ENCODE measurements at regions not wholly inside any gene's neighbourhood (a gene's known extent, or its start where the extent isn't known, plus 50 kb on each side); places are given as distances from the start of the nearest gene placed in this dataset.

GRCh38 chr2:16266571-16266970 is 326.2 kb downstream of the MYCN start:
- intact Hi-C loops (cut with DNase I; ENCODE audit: low total_unique reads), result no loop called here
- Histone ChIP-seq H3K4me1 (no peaks in the 10 kb centered on the region), H3K27ac (no peak overlapping the region), H3K27me3 (no peaks in the 10 kb centered on the region), H3K36me3 (ENCODE audit: low read depth, missing control alignments) (no peaks in the 10 kb centered on the region), H3K4me3 (no peak overlapping the region), H3K9me3 (no peaks in the 10 kb centered on the region)
- WGBS, 2 donors, result 83 to 88% methylated on average over 11 of the region's 11 CpGs
- no peak for DNase-seq
- TF ChIP-seq, protein P1, sequence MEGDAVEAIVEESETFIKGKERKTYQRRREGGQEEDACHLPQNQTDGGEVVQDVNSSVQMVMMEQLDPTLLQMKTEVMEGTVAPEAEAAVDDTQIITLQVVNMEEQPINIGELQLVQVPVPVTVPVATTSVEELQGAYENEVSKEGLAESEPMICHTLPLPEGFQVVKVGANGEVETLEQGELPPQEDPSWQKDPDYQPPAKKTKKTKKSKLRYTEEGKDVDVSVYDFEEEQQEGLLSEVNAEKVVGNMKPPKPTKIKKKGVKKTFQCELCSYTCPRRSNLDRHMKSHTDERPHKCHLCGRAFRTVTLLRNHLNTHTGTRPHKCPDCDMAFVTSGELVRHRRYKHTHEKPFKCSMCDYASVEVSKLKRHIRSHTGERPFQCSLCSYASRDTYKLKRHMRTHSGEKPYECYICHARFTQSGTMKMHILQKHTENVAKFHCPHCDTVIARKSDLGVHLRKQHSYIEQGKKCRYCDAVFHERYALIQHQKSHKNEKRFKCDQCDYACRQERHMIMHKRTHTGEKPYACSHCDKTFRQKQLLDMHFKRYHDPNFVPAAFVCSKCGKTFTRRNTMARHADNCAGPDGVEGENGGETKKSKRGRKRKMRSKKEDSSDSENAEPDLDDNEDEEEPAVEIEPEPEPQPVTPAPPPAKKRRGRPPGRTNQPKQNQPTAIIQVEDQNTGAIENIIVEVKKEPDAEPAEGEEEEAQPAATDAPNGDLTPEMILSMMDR (IDR thresholded peaks at IDR 0.05), result no peak
- TF ChIP-seq POLR2A (IDR thresholded peaks at IDR 0.05), result no peak

- WGBS, 2 donors, result 88 to 89% methylated on average over 4 of the region's 4 CpGs
- no peaks in the 10 kb centered on the region for H3K27me3 ChIP-seq
- H3K4me3 ChIP-seq, result no peak overlapping the region
- H3K9me3 ChIP-seq, result no peaks in the 10 kb centered on the region
- intact Hi-C loops (cut with DNase I; ENCODE audit: low total_unique reads), result no loop called here
- no peak for TF ChIP-seq POLR2A (IDR thresholded peaks at IDR 0.05)
- TF ChIP-seq, protein P1 (IDR thresholded peaks at IDR 0.05), result no peak
- no peaks in the 10 kb centered on the region for H3K4me1 ChIP-seq
- DNase-seq, result no peak
- no peak overlapping the region for H3K27ac ChIP-seq
- no peaks in the 10 kb centered on the region for H3K36me3 ChIP-seq (ENCODE audit: low read depth, missing control alignments)
These were observed 324.7 kb downstream of the MYCN start for GRCh38 chr2:16264931-16265540.

DNA sequence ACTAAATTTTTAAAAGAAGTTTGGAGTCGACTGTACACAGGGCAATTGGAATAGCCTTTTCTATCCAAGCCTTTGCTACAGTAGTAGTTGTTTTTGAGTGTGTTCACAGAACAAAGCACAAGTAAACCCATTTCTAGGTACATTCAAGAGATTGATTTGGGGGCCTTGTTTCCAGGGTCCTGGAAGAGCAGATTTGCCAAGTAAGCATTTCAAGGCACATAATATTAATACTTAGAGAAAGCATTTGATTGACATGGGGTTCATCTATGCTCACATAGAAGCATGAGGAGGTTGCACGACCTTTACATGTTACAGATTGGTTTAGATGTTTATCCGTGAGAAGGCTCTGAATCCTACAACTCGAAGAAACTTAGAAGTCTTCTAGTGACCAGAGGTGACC is 324.1 kb downstream of the MYCN start:
- Histone ChIP-seq H3K4me1 (no peaks in the 10 kb centered on the region), H3K27me3 (no peaks in the 10 kb centered on the region), H3K27ac (no peak overlapping the region), H3K4me3 (no peak overlapping the region), H3K9me3 (no peaks in the 10 kb centered on the region), H3K36me3 (ENCODE audit: low read depth, missing control alignments) (no peaks in the 10 kb centered on the region)
- TF ChIP-seq, protein P1 (IDR thresholded peaks at IDR 0.05), result no peak
- TF ChIP-seq POLR2A (IDR thresholded peaks at IDR 0.05), result no peak
- WGBS, 2 donors, result 88 to 92% methylated on average over 4 of the region's 4 CpGs
- DNase-seq, result no peak
- intact Hi-C loops (cut with DNase I; ENCODE audit: low total_unique reads), result no loop called here

DNA sequence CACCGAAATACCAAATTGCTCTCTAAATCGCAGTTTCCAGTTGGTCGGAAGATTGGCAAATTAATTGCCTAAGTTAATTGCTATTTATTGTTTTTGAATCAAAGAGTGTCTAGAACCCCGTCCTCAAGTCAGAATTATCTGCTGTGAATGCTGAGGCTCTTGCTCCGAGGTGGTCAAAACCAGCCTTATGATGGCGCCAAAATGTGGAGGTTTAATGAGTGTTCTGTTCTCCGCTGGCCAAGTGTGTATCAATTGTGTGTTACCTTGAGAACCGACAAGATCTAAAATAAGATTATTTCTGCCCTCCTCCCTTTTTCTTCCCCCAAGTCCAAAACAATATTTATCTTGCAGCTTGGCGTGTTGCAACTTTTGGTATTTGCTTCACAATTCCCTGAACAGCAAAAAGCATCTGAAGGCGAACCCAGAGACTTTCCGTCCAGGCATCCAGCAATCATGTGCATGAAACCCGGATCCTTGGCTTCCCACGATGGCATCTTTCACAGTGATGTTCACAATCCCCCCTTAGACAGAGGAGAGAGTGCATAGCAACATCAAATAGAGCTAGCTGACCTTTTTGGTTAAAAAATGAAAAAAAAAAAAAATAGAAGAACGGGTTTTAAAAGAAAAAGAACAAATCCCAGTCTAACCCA is 323.0 kb downstream of the MYCN start:
- no peaks in the 10 kb centered on the region for H3K36me3 ChIP-seq (ENCODE audit: low read depth, missing control alignments)
- intact Hi-C loops (cut with DNase I; ENCODE audit: low total_unique reads), result no loop called here
- H3K27me3 ChIP-seq, result no peaks in the 10 kb centered on the region
- H3K27ac ChIP-seq, result no peak overlapping the region
- 57 to 72% methylated on average over 14 of the region's 14 CpGs for WGBS, 2 donors
- no peak overlapping the region for H3K4me3 ChIP-seq
- H3K9me3 ChIP-seq, result no peaks in the 10 kb centered on the region
- TF ChIP-seq, protein P1 (IDR thresholded peaks at IDR 0.05), result no peak
- TF ChIP-seq POLR2A (IDR thresholded peaks at IDR 0.05), result no peak
- DNase-seq, result no peak
- no peaks in the 10 kb centered on the region for H3K4me1 ChIP-seq
